Lower leg skin (tissue), 4 donors: ENCODE measurements at regions not wholly inside any gene's neighbourhood (a gene's known extent, or its start where the extent isn't known, plus 50 kb on each side); places are given as distances from the start of the nearest gene placed in this dataset.

Experiments used
- DNase-seq, 2 donors: peaks; one replicate each; pipeline ENCODE4 v3.0.0-alpha.2; 2019; ENCODE audit warnings: low spot score in 2 of 2
- H3K4me3 ChIP-seq: fragments of 200-600 bp; sonication (generic); 2 replicates; pipeline ENCODE4 v1.5.1; 2017; ENCODE audit warnings: mild to moderate bottlenecking, low read depth; ENCODE audit not compliant: poor library complexity, severe bottlenecking
- CTCF ChIP-seq, 3 donors: fragments of 450-650 bp; IDR thresholded peaks; one replicate each; pipeline ENCODE4 v1.5.1; 2016; ENCODE audit warnings: antibody characterized with exemption in 3 of 3, mild to moderate bottlenecking in 3 of 3, moderate library complexity in 2 of 3
- POLR2A ChIP-seq, 2 donors: fragments of 450-650 bp; IDR thresholded peaks; one replicate each; pipeline ENCODE4 v1.6.1; 2016 to 2017; ENCODE audit warnings: antibody characterized with exemption in 2 of 2, mild to moderate bottlenecking in 1 of 2, moderate library complexity in 1 of 2
- WGBS, 2 donors: methylation state at CpG; one replicate each; pipeline ENCODE4 v1.1.5; 2018; 5-methylcytosine and 5-hydroxymethylcytosine counted together
- intact Hi-C: fragments of 100-400 bp; cut with DNase I; formaldehyde crosslinking; loops from one replicate; pipeline ENCODE4 v1.15.0; 2023; ENCODE audit warnings: low total_unique reads

GRCh38 chr6:10230531-10230930 lies 184.3 kb downstream of the TFAP2A start:
- no peak for DNase-seq
- no peak for TF ChIP-seq CTCF (IDR thresholded peaks at IDR 0.05)
- no peak for TF ChIP-seq POLR2A (IDR thresholded peaks at IDR 0.05)
- no peak overlapping the region for H3K4me3 ChIP-seq
- intact Hi-C loops = no loop called here

GRCh38 chr6:10223841-10224240 lies 191.0 kb downstream of the TFAP2A start:
- no peak overlapping the region for H3K4me3 ChIP-seq
- intact Hi-C loops = no loop called here
- 91% methylated on average over 4 of the region's 4 CpGs for WGBS, 2 donors
- TF ChIP-seq POLR2A (IDR thresholded peaks at IDR 0.05) (no peak), CTCF (IDR thresholded peaks at IDR 0.05) (no peak)
- DNase-seq = no peak

GRCh38 chr6:10221178-10221577 lies 193.7 kb downstream of the TFAP2A start:
- no peak for DNase-seq
- intact Hi-C loops = no loop called here
- 53 to 64% methylated on average over 5 of the region's 5 CpGs for WGBS, 2 donors
- no peak overlapping the region for H3K4me3 ChIP-seq
- TF ChIP-seq CTCF (IDR thresholded peaks at IDR 0.05) (no peak), POLR2A (IDR thresholded peaks at IDR 0.05) (no peak)

GRCh38 chr6:10219510-10219909 lies 195.4 kb downstream of the TFAP2A start:
- no peak for TF ChIP-seq CTCF (IDR thresholded peaks at IDR 0.05)
- TF ChIP-seq POLR2A (IDR thresholded peaks at IDR 0.05) = no peak
- WGBS, 2 donors = 76 to 89% methylated on average over 2 of the region's 2 CpGs
- intact Hi-C loops = no loop called here
- no peak for DNase-seq
- H3K4me3 ChIP-seq = no peak overlapping the region

- H3K4me3 ChIP-seq = no peak overlapping the region
- TF ChIP-seq POLR2A (IDR thresholded peaks at IDR 0.05) (no peak), CTCF (IDR thresholded peaks at IDR 0.05) (no peak)
- DNase-seq = no peak
- intact Hi-C loops = no loop called here
- 47% methylated on average over 5 of the region's 5 CpGs for WGBS, 2 donors
These were observed 197.8 kb downstream of the TFAP2A start for GRCh38 chr6:10217111-10217510.

- H3K4me3 ChIP-seq = no peak overlapping the region
- TF ChIP-seq POLR2A (IDR thresholded peaks at IDR 0.05) = no peak
- no peak for TF ChIP-seq CTCF (IDR thresholded peaks at IDR 0.05)
- WGBS, 2 donors = 89 to 93% methylated on average over 7 of the region's 7 CpGs
- intact Hi-C loops = no loop called here
- no peak for DNase-seq
These were observed 199.4 kb downstream of the TFAP2A start for GRCh38 chr6:10215326-10216110.
